ENCODE measurements at regions not wholly inside any gene's neighbourhood (a gene's known extent, or its start where the extent isn't known, plus 50 kb on each side); places are given as distances from the start of the nearest gene placed in this dataset.
"Not testable (repeated sequence)": the region's sequence is repeated elsewhere in the genome, so short reads cannot be mapped to it uniquely, and the experiment has no call there.

DNA sequence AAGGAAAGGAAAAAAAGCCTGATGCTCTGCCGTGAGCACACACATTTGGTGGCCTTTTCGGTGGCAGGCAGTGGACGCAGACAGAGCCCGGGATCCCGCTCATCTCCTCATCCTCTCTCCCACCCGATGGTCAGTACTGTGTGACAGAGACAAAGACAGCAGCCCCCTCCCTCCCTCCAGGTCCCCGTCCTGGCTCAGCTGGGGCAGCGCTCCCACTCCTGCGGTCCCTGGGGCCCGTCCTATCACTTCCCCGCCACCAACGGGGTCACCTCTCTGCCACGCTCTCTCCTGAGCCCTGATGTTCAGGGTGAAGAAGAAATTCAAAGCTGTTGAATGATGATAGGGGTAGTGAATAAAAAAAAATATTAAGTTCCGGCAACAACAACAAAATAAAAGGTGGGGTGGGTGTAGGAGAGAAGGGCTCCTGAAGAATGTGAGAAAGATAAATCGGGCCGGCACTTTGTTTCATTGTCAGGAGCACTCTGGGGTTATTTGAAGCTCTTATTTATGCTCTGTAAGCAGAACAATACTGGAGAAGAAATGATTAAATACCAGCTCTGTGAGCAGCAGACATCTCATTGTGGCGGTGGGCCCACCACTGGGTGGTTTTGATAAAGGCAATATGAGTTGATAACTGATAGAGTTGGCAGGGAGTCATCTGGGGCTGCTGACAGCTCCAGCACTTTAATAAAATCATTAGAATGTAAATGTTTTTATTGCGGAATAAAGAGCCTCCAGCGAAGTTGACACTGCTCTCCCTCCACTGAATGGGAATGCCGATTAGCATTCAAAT lies 417.7 kb downstream of the IRX1 start:
- no peak for DNase-seq (ENCODE audit: low spot score)

GRCh38 chr5:4015709-4016108 lies 420.1 kb downstream of the IRX1 start:
- no peak for FAIRE-seq
- DNase-seq (ENCODE audit: low spot score), result no peak

More for the DNA sequence above, 417.7 kb downstream of the IRX1 start:
- no peak for FAIRE-seq

GRCh38 chr5:4017076-4017803 lies 421.6 kb downstream of the IRX1 start:
- DNase-seq (ENCODE audit: low spot score) (no peak), FAIRE-seq (no peak)

- no peak for FAIRE-seq
- DNase-seq (ENCODE audit: low spot score), result no peak
Measured at GRCh38 chr5:4018007-4018406, 422.4 kb downstream of the IRX1 start.

GRCh38 chr5:4019009-4019769 lies 423.6 kb downstream of the IRX1 start:
- FAIRE-seq, result no peak
- no peak for DNase-seq (ENCODE audit: low spot score)

DNA sequence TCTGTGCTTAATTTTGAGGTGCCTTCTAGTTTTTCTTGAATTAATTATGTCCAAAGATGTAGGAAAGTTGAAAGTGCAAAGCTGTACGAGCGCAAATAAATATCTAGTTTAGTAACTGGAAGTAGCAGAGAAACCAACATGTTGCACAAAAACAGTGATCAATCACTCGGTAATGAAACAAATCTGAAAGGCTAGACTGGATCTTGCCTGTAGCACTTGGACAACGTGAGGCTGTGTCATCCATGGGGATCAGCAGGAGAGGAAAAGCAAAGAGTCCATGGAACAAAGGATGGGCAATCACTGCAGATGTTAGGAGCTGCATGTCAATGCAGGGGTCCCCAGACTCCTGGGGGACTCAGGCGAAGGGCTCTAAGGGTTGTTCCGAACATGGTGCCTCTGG lies 424.2 kb downstream of the IRX1 start:
- DNase-seq (ENCODE audit: low spot score) (no peak), FAIRE-seq (no peak)

- FAIRE-seq, result no peak
- no peak for DNase-seq (ENCODE audit: low spot score)
Measured at GRCh38 chr5:4020400-4020799, 424.8 kb downstream of the IRX1 start.

- no peak for DNase-seq (ENCODE audit: low spot score)
- FAIRE-seq, result no peak
Measured at GRCh38 chr5:4022056-4022670, 426.5 kb downstream of the IRX1 start.

DNA sequence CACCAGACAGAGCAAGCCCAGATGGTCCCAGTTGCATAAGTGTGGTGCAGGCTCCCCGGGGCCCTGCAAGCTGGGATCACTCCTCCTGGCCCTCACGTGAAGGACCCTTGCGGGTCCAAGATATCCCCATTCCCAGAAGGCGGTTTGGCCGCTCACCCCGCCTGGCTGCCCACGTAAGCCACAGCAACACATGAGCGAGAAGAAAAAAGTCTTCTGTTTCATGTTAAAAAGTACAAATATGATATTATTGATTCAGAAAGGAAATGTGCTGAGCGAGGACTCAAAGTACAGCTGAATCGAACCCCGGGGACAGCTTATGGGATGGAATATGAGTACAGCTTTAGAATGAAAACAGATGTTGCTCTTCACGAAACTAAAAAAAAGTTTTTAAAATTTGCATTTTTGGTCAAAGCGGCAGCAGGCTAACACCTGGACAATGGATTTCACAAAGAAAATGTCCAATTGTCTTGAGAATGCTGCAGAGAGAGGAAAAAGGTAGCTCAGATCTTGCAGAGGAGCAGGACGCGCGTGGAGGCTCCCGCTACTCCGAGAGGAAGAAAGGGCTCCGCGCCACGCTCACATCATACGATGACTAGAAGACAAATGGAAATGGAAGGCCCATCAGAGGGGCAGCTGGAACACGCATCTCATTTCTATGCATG lies 427.6 kb downstream of the IRX1 start:
- DNase-seq (ENCODE audit: low spot score) (no peak), FAIRE-seq (no peak)

- no peak for FAIRE-seq
- no peak for DNase-seq (ENCODE audit: low spot score)
Measured at GRCh38 chr5:4023753-4024335, 428.2 kb downstream of the IRX1 start.

- DNase-seq (ENCODE audit: low spot score) (no peak), FAIRE-seq (no peak)
Measured at GRCh38 chr5:4027088-4027734, 431.6 kb downstream of the IRX1 start.

GRCh38 chr5:4028384-4028783 lies 432.8 kb downstream of the IRX1 start:
- FAIRE-seq, result no peak
- DNase-seq (ENCODE audit: low spot score), result no peak

- FAIRE-seq; DNase-seq (ENCODE audit: low spot score): not testable (repeated sequence)
Measured at GRCh38 chr5:4033546-4033945, 437.9 kb downstream of the IRX1 start.

DNA sequence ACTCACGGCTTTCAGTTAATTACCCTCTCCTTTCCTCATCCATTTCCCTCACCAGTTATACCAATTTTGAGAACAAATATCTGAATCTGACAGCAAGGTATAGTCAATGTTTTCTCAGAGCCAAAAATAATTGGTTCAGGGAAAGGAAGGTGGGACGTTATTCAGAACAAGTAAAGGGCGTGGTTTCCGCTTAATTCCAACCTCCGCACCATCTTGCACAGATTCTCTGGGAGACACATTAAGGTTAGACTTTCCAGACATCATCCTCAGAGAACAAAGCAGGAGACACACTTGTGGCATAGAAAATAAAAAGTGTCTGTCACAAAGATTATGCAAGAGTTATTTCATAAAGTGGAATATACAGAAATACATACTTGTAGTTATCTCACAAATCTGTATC lies 441.2 kb downstream of the IRX1 start:
- FAIRE-seq (no peak), DNase-seq (ENCODE audit: low spot score) (no peak)

DNA sequence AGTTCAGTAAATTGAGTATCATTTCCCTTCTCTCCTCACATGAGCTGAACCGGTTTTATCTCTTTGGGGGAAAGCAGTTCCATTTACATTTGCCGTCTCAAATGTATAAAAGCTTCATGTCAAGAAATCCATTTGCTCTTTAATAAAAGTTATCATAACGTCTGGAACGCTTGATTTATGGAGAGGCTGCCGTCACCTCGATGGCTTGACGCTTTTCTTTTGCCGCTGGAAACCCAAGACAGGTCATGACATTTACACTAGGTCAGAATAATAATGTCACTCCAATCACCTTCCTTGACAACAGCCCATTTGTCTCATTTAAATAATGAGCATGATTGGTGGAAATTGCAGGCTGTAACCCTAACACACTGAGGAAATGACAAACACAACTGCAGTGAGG lies 443.4 kb downstream of the IRX1 start:
- FAIRE-seq (no peak), DNase-seq (ENCODE audit: low spot score) (no peak)

DNA sequence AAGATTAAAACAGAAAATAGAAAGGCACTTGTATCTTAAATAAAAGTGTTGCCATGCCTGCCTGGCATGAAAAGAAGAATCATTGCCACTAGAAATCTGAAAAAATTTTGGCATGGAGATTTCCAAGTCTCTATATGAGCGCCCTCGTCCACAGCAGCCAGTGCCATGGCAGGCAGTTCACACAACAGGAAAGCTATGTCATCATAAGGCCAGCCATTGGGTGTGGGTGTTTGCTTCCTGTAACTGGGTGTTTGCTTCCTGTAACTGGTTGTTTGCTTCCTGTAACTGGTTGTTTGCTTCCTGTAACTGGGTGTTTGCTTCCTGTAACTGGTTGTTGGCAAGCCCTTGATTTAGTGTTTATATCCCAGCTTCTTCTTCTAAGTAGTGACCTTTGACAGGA lies 446.7 kb downstream of the IRX1 start:
- no peak for FAIRE-seq

DNA sequence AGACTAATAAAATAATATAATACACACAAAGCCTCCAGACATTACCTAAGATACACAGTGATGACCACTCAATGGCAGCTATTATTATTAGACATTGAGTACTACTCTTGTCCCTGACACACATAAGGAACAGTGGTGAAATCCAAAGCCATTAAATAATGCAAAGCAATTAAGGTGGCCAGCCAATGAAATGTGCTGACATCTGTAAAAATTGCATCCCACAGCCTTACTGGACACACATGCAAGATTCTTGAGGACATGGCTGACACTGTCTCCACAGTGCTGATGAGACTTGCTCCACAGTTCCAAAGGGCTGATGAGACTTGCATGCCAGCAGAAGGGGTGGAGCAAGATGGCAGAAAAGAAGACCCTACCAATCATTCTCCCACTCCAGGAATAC lies 447.5 kb downstream of the IRX1 start:
- FAIRE-seq (no peak), DNase-seq (ENCODE audit: low spot score) (no peak)

More for the DNA sequence above, 446.7 kb downstream of the IRX1 start:
- no peak for DNase-seq (ENCODE audit: low spot score)

DNA sequence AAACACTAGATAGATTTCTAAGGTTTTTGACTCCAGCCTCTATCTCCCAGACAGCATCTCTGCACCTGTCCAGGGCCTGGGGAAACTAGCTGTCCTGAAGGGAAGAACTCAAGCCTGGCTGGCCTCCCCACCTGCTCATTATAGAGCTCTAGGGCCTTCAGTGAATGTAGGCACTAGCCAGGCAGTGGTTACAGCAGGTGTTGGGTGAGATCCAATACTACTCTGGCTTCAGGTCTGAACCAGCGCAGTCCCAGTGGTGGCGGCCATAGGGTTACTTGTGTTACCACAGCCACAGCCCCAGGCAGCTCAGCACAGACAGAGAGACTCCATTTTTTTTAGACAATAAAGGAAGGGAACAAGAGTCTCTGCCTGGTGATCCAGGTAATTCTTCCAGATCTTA lies 449.2 kb downstream of the IRX1 start:
- no peak for DNase-seq (ENCODE audit: low spot score)
- no peak for FAIRE-seq

- DNase-seq (ENCODE audit: low spot score), result no peak
- no peak for FAIRE-seq
Measured at GRCh38 chr5:4048398-4048797, 452.8 kb downstream of the IRX1 start.

DNA sequence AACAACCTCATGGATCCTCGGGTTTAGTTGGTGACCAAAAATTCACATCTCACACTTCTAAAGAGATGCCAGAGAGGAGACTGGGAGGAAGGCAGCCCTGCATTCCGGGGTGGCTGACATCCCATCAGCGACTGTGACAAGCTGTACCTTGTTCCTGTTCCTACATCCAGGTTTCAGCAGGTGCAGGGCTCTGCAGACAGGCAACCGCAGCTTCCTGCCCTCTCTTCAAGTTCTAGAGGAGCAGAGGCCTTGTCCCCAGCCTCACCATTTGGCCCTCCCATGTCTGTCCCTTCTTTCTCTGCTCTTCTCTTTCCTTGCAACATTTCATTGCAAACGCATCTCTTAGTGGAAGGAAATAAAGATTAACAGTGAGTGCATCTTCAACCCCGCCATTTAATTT lies 454.6 kb downstream of the IRX1 start:
- no peak for DNase-seq (ENCODE audit: low spot score)
- FAIRE-seq, result no peak

Measured in urothelium cell line (cell line).